DMS153 treated with DMSO at 0.1 percent for 48 hours (cell line): ENCODE measurements at regions not wholly inside any gene's neighbourhood (a gene's known extent, or its start where the extent isn't known, plus 50 kb on each side); places are given as distances from the start of the nearest gene placed in this dataset.
A peak's percentile ranks its signal among the peaks of the same experiment; 100 is the strongest.

Experiments used
- DNase-seq: peaks from one replicate; lab custom pipeline; 2025; ENCODE audit not compliant: unreplicated experiment; lab: John Stamatoyannopoulos, UW

- DNase-seq: no peak
Measured at GRCh38 chr1:224486801-224487583, 52.4 kb upstream of the WDR26 start.

- DNase-seq: no peak
Measured at GRCh38 chr1:224488806-224489499, 54.4 kb upstream of the WDR26 start.

GRCh38 chr1:224489534-224490365 lies 55.2 kb upstream of the WDR26 start:
- no peak for DNase-seq

- no peak for DNase-seq
Measured at GRCh38 chr1:224490549-224491537, 56.2 kb upstream of the WDR26 start.

GRCh38 chr1:224492015-224492414 lies 57.4 kb upstream of the WDR26 start:
- no peak for DNase-seq

- no peak for DNase-seq
Measured at GRCh38 chr1:224492632-224493031, 58.0 kb upstream of the WDR26 start.

GRCh38 chr1:224493269-224493668 lies 58.7 kb upstream of the WDR26 start:
- DNase-seq: no peak

GRCh38 chr1:224494343-224494742 lies 59.7 kb upstream of the WDR26 start:
- no peak for DNase-seq

GRCh38 chr1:224495866-224496265 lies 61.3 kb upstream of the WDR26 start:
- DNase-seq: no peak

GRCh38 chr1:224496826-224497225 lies 62.2 kb upstream of the WDR26 start:
- DNase-seq: no peak

- no peak for DNase-seq
Measured at GRCh38 chr1:224497714-224498573, 63.3 kb upstream of the WDR26 start.

- DNase-seq: no peak
Measured at GRCh38 chr1:224498574-224499170, 64.1 kb upstream of the WDR26 start.

- DNase-seq: no peak
Measured at GRCh38 chr1:224499204-224499603, 64.6 kb upstream of the WDR26 start.

- no peak for DNase-seq
Measured at GRCh38 chr1:224500796-224501195, 66.2 kb upstream of the WDR26 start.

GRCh38 chr1:224501836-224502235 lies 67.2 kb upstream of the WDR26 start:
- DNase-seq: no peak

GRCh38 chr1:224502459-224503160 lies 68.0 kb upstream of the WDR26 start:
- peak; percentile 100 for DNase-seq

GRCh38 chr1:224503161-224504118 lies 68.8 kb upstream of the WDR26 start:
- peak; percentile 97 for DNase-seq
